ELR (cell line): ENCODE measurements at regions not wholly inside any gene's neighbourhood (a gene's known extent, or its start where the extent isn't known, plus 50 kb on each side); places are given as distances from the start of the nearest gene placed in this dataset.
"Not testable (repeated sequence)": the region's sequence is repeated elsewhere in the genome, so short reads cannot be mapped to it uniquely, and the experiment has no call there.

ENCODE experiments used
- DNase-seq: peaks from one replicate; pipeline ENCODE4 v3.0.0-alpha.2; 2015; ENCODE audit warnings: low read depth

- DNase-seq = peak; percentile 12
Observed at GRCh38 chr1:189656628-189657530, 820.8 kb downstream of the BRINP3 start.

GRCh38 chr1:189657715-189658114, 819.9 kb downstream of the BRINP3 start:
- DNase-seq = peak; percentile 59

GRCh38 chr1:189658381-189658780, 819.3 kb downstream of the BRINP3 start:
- peak; percentile 44 for DNase-seq

GRCh38 chr1:189659731-189660130, 817.9 kb downstream of the BRINP3 start:
- DNase-seq = peak; percentile 66

- DNase-seq = peak; percentile 46
Observed at GRCh38 chr1:189662190-189662589, 815.5 kb downstream of the BRINP3 start.

GRCh38 chr1:189669846-189670245, 807.8 kb downstream of the BRINP3 start:
- peak; percentile 80 for DNase-seq

GRCh38 chr1:189673217-189673616, 804.4 kb downstream of the BRINP3 start:
- no peak for DNase-seq

GRCh38 chr1:189675712-189676244, 801.9 kb downstream of the BRINP3 start:
- DNase-seq = peak; percentile 42

- no peak for DNase-seq
Observed at GRCh38 chr1:189678779-189679178, 798.9 kb downstream of the BRINP3 start.

GRCh38 chr1:189681252-189681919, 796.3 kb downstream of the BRINP3 start:
- DNase-seq = no peak

- peak; percentile 19 for DNase-seq
Observed at GRCh38 chr1:189682591-189682990, 795.1 kb downstream of the BRINP3 start.

GRCh38 chr1:189686288-189686687, 791.4 kb downstream of the BRINP3 start:
- DNase-seq = no peak

- peak; percentile 14 for DNase-seq
Observed at GRCh38 chr1:189693140-189693539, 784.5 kb downstream of the BRINP3 start.

- no peak for DNase-seq
Observed at GRCh38 chr1:189696297-189696696, 781.4 kb downstream of the BRINP3 start.

GRCh38 chr1:189697113-189697512, 780.6 kb downstream of the BRINP3 start:
- DNase-seq = no peak

GRCh38 chr1:189701606-189702005, 776.1 kb downstream of the BRINP3 start:
- DNase-seq = no peak

GRCh38 chr1:189706594-189706993, 771.1 kb downstream of the BRINP3 start:
- DNase-seq = no peak

- DNase-seq = peak; percentile 33
Observed at GRCh38 chr1:189708674-189709073, 769.0 kb downstream of the BRINP3 start.

- DNase-seq = not testable (repeated sequence)
Observed at GRCh38 chr1:189718147-189718795, 759.4 kb downstream of the BRINP3 start.

- no peak for DNase-seq
Observed at GRCh38 chr1:189726806-189727205, 750.9 kb downstream of the BRINP3 start.

GRCh38 chr1:189751311-189751710, 726.4 kb downstream of the BRINP3 start:
- DNase-seq = peak; percentile 30

GRCh38 chr1:189752461-189752995, 725.1 kb downstream of the BRINP3 start:
- no peak for DNase-seq
